ENCODE measurements at regions not wholly inside any gene's neighbourhood (a gene's known extent, or its start where the extent isn't known, plus 50 kb on each side); places are given as distances from the start of the nearest gene placed in this dataset.

GRCh38 chr12:13417516-13417915 is 221.0 kb downstream of the EMP1 start:
- Histone ChIP-seq H3K9ac (ENCODE audit: insufficient read depth, low read depth, low read length) (no peak overlapping the region), H3K4me2 (ENCODE audit: low read depth, low read length) (no peak overlapping the region), H3K79me2 (ENCODE audit: insufficient read depth, low read length) (no peaks in the 10 kb centered on the region), H3K36me3 (replicated peaks in 1 of 2; ENCODE audit: control insufficient read depth in 1 of 2, insufficient read depth in 2 of 2, low read length in 2 of 2) (no peaks in the 10 kb centered on the region), H3K9me3 (ENCODE audit: low read length) (no peaks in the 10 kb centered on the region), H3K4me3 (replicated peaks in 1 of 3; ENCODE audit: insufficient read depth in 1 of 3, low read depth in 2 of 3, low read length in 3 of 3) (no peak overlapping the region), H2AFZ (ENCODE audit: low read length) (no peak overlapping the region), H3K27me3 (ENCODE audit: control insufficient read depth in 1 of 2, insufficient read depth in 2 of 2, low read length in 2 of 2) (no peaks in the 10 kb centered on the region), H4K20me1 (ENCODE audit: insufficient read depth, low read length) (no peaks in the 10 kb centered on the region), H3K4me1 (ENCODE audit: insufficient read depth, low read length) (no peaks in the 10 kb centered on the region), H3K27ac (ENCODE audit: extremely low read length, insufficient read depth, low read length) (no peak overlapping the region)
- in situ Hi-C loops (cut with HindIII; ENCODE audit: extremely low pct_ligation_motif_present, low pct_unique_long_range_greater_than_20kb) (no loop called here), intact Hi-C loops (cut with micrococcal nuclease; ENCODE audit: unreplicated experiment) (no loop called here)
- WGBS (ENCODE audit: low lambda C conversion rate) = 9% methylated on average over 2 of the region's 2 CpGs
- CTCF ChIA-PET (ENCODE audit: low intra/inter-chr PET ratio, low total read pairs) = no interaction called here
- no peak for ATAC-seq
- POLR2A ChIA-PET = no interaction called here
- no TSS peak for BruUV-seq (replicated peaks)
- DNase-seq (ENCODE audit: low spot score) = no peak
- TF ChIP-seq ARID4A (CRISPR knock-in tag; IDR thresholded peaks at IDR 0.05; ENCODE audit: borderline replicate concordance) = no peak
- TF ChIP-seq REPIN1 (CRISPR knock-in tag; IDR thresholded peaks at IDR 0.05; ENCODE audit: borderline replicate concordance, low read depth) = no peak
- no peak for FAIRE-seq

GRCh38 chr12:13411287-13411686 is 214.8 kb downstream of the EMP1 start:
- ATAC-seq (no peak), DNase-seq (ENCODE audit: low spot score) (no peak), FAIRE-seq (no peak)
- 18% methylated on average over 2 of the region's 2 CpGs for WGBS (ENCODE audit: low lambda C conversion rate)
- Histone ChIP-seq H4K20me1 (ENCODE audit: insufficient read depth, low read length) (no peaks in the 10 kb centered on the region), H3K27me3 (ENCODE audit: control insufficient read depth in 1 of 2, insufficient read depth in 2 of 2, low read length in 2 of 2) (no peaks in the 10 kb centered on the region), H3K4me3 (replicated peaks in 1 of 3; ENCODE audit: insufficient read depth in 1 of 3, low read depth in 2 of 3, low read length in 3 of 3) (no peak overlapping the region), H3K36me3 (replicated peaks in 1 of 2; ENCODE audit: control insufficient read depth in 1 of 2, insufficient read depth in 2 of 2, low read length in 2 of 2) (no peaks in the 10 kb centered on the region), H3K9me3 (ENCODE audit: low read length) (peaks cover 28% of the 10 kb centered on the region), H3K4me2 (ENCODE audit: low read depth, low read length) (no peak overlapping the region), H2AFZ (ENCODE audit: low read length) (no peak overlapping the region), H3K4me1 (ENCODE audit: insufficient read depth, low read length) (no peaks in the 10 kb centered on the region), H3K9ac (ENCODE audit: insufficient read depth, low read depth, low read length) (no peak overlapping the region), H3K79me2 (ENCODE audit: insufficient read depth, low read length) (no peaks in the 10 kb centered on the region), H3K27ac (ENCODE audit: extremely low read length, insufficient read depth, low read length) (no peak overlapping the region)
- POLR2A ChIA-PET = no interaction called here
- intact Hi-C loops (cut with micrococcal nuclease; ENCODE audit: unreplicated experiment) = no loop called here
- TF ChIP-seq KDM2A (CRISPR knock-in tag; IDR thresholded peaks at IDR 0.05; ENCODE audit: borderline replicate concordance, low read depth) = no peak
- TF ChIP-seq GZF1 (CRISPR knock-in tag; IDR thresholded peaks at IDR 0.05) = no peak
- TF ChIP-seq ZNF446 (CRISPR knock-in tag; IDR thresholded peaks at IDR 0.05) = no peak
- no peak for TF ChIP-seq ZNF607 (CRISPR knock-in tag; IDR thresholded peaks at IDR 0.05; ENCODE audit: borderline replicate concordance)
- TF ChIP-seq ISX (CRISPR knock-in tag; conservative IDR thresholded peaks at IDR 0.05) = no peak
- TF ChIP-seq NR2C2 (CRISPR knock-in tag; IDR thresholded peaks at IDR 0.05; ENCODE audit: borderline replicate concordance) = no peak
- TF ChIP-seq ZNF615 (CRISPR knock-in tag; IDR thresholded peaks at IDR 0.05; ENCODE audit: borderline replicate concordance) = no peak
- no peak for TF ChIP-seq MTA1 (CRISPR knock-in tag; IDR thresholded peaks at IDR 0.05; ENCODE audit: borderline replicate concordance)
- TF ChIP-seq ZNF792 (CRISPR knock-in tag; IDR thresholded peaks at IDR 0.05) = no peak
- TF ChIP-seq CREBL2 (CRISPR knock-in tag; IDR thresholded peaks at IDR 0.05; ENCODE audit: borderline replicate concordance) = no peak
- no TSS peak for BruUV-seq (replicated peaks)
- in situ Hi-C loops (cut with HindIII; ENCODE audit: extremely low pct_ligation_motif_present, low pct_unique_long_range_greater_than_20kb) = no loop called here
- CTCF ChIA-PET (ENCODE audit: low intra/inter-chr PET ratio, low total read pairs) = no interaction called here

Data from HepG2 (cell line).